PC-9 (cell line): ENCODE measurements at regions not wholly inside any gene's neighbourhood (a gene's known extent, or its start where the extent isn't known, plus 50 kb on each side); places are given as distances from the start of the nearest gene placed in this dataset.

Experiments
- BruUV-seq: library from RNA; stranded (reverse); fragments of 400-500 nt; replicated peaks from 2 replicates; lab custom pipeline; 2021; lab: Mats Ljungman, UMichigan
- CTCF ChIA-PET: fragments of 300-600 bp; sonication (Branson Sonifier 250); formaldehyde crosslinking; loops from one replicate; lab custom pipeline; 2022; ENCODE audit warnings: antibody characterized with exemption; lab: Charles Lee
- POLR2A ChIA-PET: fragments of 300-600 bp; sonication (Branson Sonifier 250); formaldehyde crosslinking; loops from one replicate; lab custom pipeline; 2022; ENCODE audit warnings: antibody characterized with exemption; ENCODE audit not compliant: unreplicated experiment; lab: Charles Lee
- DNase-seq, 2 experiments: peaks; one replicate each; pipeline versions ENCODE4 v3.0.0 to v3.0.0-alpha.2; 2015 to 2022; ENCODE audit warnings: mixed read lengths in 1 of 2
- H2AFZ ChIP-seq: fragments of 200-600 bp; sonication (generic); 2 replicates; pipeline ENCODE4 v1.8.1; 2017; ENCODE audit warnings: antibody characterized with exemption
- H3F3A ChIP-seq: fragments of 200-600 bp; sonication (generic); 2 replicates; pipeline ENCODE4 v1.8.1; 2017; ENCODE audit warnings: antibody characterized with exemption, mild to moderate bottlenecking, low read depth; ENCODE audit not compliant: insufficient read depth
- H3K27ac ChIP-seq: fragments of 200-600 bp; sonication (generic); 2 replicates; pipeline ENCODE4 v1.6.1; 2016; ENCODE audit warnings: mixed run types
- H3K27me3 ChIP-seq: fragments of 200-600 bp; sonication (generic); 2 replicates; pipeline ENCODE4 v1.6.1; 2016; ENCODE audit warnings: low read depth, mixed run types; ENCODE audit not compliant: insufficient read depth
- H3K36me3 ChIP-seq: fragments of 200-600 bp; sonication (generic); 2 replicates; pipeline ENCODE4 v1.6.1; 2016; ENCODE audit warnings: low read depth, mixed run types
- H3K4me1 ChIP-seq: fragments of 200-600 bp; sonication (generic); replicated peaks from 2 replicates; pipeline ENCODE4 v1.6.1; 2016; ENCODE audit warnings: mixed run types; ENCODE audit not compliant: insufficient read depth
- H3K4me2 ChIP-seq: fragments of 200-600 bp; sonication (generic); 2 replicates; pipeline ENCODE4 v1.6.1; 2017; ENCODE audit warnings: mixed run types
- H3K4me3 ChIP-seq: fragments of 200-600 bp; sonication (generic); 2 replicates; pipeline ENCODE4 v1.6.1; 2016; ENCODE audit warnings: mixed run types
- H3K79me2 ChIP-seq: fragments of 200-600 bp; sonication (generic); 2 replicates; pipeline ENCODE4 v1.6.1; 2017; ENCODE audit warnings: low read depth, mixed run types
- H3K9me2 ChIP-seq: fragments of 200-600 bp; sonication (generic); 2 replicates; pipeline ENCODE4 v1.8.1; 2017; ENCODE audit warnings: mild to moderate bottlenecking; ENCODE audit not compliant: insufficient read depth
- H3K9me3 ChIP-seq: fragments of 200-600 bp; sonication (generic); 2 replicates; pipeline ENCODE4 v1.8.1; 2016; ENCODE audit warnings: low read depth; ENCODE audit not compliant: insufficient read depth
- H4K20me1 ChIP-seq: fragments of 200-600 bp; sonication (generic); 2 replicates; pipeline ENCODE4 v1.8.1; 2017; ENCODE audit not compliant: insufficient read depth
- EZH2 ChIP-seq: fragments of 200-600 bp; sonication (generic); IDR thresholded peaks from 2 replicates; pipeline ENCODE4 v1.8.0; 2017; ENCODE audit warnings: antibody characterized with exemption, low read depth
- intact Hi-C: fragments of 100-400 bp; cut with micrococcal nuclease; formaldehyde crosslinking; loops from one replicate; pipeline ENCODE4 v1.10.0; 2022; ENCODE audit not compliant: unreplicated experiment
- TF ChIP-seq, protein P1 (sequence below): fragments of 200-600 bp; sonication (generic); conservative IDR thresholded peaks from 2 replicates; pipeline ENCODE4 v1.6.1; 2017; ENCODE audit warnings: mixed run types, antibody characterized with exemption, mild to moderate bottlenecking, moderate library complexity

DNA sequence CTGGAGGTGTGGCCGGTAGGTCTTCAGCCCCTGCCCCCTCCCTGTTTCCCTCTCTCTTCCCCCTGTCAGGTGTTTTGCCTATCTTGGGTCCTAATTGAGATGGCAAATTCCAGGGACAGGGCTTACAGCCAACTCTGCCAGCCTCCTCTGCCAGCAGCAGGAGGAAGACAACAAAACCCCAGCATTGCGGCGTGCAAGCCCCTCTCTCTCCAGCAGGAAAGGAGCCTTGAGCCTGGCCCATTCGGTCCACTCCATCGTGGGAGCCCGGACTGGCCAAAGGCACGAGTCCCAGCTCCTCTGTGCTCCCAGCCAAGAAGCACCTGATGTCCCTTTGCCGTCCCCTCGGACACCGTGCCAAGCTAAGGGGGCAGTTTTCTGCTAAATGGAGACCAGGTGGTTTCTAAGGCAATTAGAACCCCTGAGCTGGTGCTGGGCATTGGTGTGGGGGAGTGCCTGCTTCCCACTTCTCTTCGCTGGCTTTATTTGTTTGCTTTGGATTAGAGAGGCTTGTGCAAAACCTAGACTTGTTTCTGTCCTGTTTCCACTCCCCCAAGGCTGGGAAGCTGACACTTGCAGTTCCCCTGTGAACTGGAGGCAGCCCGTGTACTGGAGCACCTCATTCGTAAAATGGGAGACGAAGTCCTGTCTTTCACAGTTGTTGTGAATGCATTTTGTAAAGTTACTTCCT is 57.1 kb upstream of the LHX5 start:
- ChIA-PET POLR2A (no interaction called here), CTCF (no interaction called here)
- DNase-seq: no peak
- no TSS peak for BruUV-seq
- Histone ChIP-seq H3K4me2 (no peak overlapping the region), H3K27ac (no peak overlapping the region), H3K9me2 (no peaks in the 10 kb centered on the region), H3K79me2 (no peaks in the 10 kb centered on the region), H3K27me3 (peaks cover 32% of the 10 kb centered on the region; the same call in 1 of the 2 replicates), H3F3A (no peaks in the 10 kb centered on the region), H2AFZ (no peak overlapping the region), H3K36me3 (no peaks in the 10 kb centered on the region), H4K20me1 (no peaks in the 10 kb centered on the region; the same call in 1 of the 2 replicates), H3K4me3 (no peak overlapping the region), H3K9me3 (no peaks in the 10 kb centered on the region), H3K4me1 (no peaks in the 10 kb centered on the region)
- no peak for TF ChIP-seq EZH2
- TF ChIP-seq, protein P1, sequence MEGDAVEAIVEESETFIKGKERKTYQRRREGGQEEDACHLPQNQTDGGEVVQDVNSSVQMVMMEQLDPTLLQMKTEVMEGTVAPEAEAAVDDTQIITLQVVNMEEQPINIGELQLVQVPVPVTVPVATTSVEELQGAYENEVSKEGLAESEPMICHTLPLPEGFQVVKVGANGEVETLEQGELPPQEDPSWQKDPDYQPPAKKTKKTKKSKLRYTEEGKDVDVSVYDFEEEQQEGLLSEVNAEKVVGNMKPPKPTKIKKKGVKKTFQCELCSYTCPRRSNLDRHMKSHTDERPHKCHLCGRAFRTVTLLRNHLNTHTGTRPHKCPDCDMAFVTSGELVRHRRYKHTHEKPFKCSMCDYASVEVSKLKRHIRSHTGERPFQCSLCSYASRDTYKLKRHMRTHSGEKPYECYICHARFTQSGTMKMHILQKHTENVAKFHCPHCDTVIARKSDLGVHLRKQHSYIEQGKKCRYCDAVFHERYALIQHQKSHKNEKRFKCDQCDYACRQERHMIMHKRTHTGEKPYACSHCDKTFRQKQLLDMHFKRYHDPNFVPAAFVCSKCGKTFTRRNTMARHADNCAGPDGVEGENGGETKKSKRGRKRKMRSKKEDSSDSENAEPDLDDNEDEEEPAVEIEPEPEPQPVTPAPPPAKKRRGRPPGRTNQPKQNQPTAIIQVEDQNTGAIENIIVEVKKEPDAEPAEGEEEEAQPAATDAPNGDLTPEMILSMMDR: no peak
- intact Hi-C loops: no loop called here

DNA sequence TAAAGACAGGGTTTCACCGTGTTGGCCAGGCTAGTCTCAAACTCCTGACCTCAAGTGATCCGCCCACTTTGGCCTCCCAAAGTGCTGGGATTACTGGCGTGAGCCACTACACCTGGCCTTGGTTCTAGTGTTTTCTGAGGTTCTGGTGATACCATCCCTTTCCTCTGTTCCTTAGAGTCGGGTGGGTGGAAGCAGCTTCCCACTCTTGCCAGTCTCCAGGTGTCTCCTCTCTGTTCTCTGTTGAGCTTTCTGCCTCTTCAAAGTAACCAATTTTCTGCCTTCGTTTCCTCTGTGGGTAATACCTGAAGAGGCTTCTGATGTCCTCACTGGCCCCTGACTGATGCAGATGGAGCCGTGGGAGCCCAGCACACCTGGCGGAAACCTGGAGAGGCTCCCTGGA is 53.4 kb upstream of the LHX5 start:
- intact Hi-C loops: no loop called here
- no TSS peak for BruUV-seq
- no peaks in the 10 kb centered on the region for H3K9me3 ChIP-seq
- H3K27me3 ChIP-seq: peaks cover 57% of the 10 kb centered on the region
- no peaks in the 10 kb centered on the region for H3K4me1 ChIP-seq
- TF ChIP-seq, protein P1: no peak
- no peak for TF ChIP-seq EZH2
- no peaks in the 10 kb centered on the region for H3K79me2 ChIP-seq
- no peak overlapping the region for H3K4me2 ChIP-seq
- DNase-seq: no peak
- no peaks in the 10 kb centered on the region; the same call in 1 of the 2 replicates for H4K20me1 ChIP-seq
- H3K9me2 ChIP-seq: no peaks in the 10 kb centered on the region
- H2AFZ ChIP-seq: no peak overlapping the region
- no peak overlapping the region for H3K4me3 ChIP-seq
- ChIA-PET CTCF (no interaction called here), POLR2A (no interaction called here)
- no peak overlapping the region for H3K27ac ChIP-seq
- H3F3A ChIP-seq: no peaks in the 10 kb centered on the region
- no peaks in the 10 kb centered on the region for H3K36me3 ChIP-seq

DNA sequence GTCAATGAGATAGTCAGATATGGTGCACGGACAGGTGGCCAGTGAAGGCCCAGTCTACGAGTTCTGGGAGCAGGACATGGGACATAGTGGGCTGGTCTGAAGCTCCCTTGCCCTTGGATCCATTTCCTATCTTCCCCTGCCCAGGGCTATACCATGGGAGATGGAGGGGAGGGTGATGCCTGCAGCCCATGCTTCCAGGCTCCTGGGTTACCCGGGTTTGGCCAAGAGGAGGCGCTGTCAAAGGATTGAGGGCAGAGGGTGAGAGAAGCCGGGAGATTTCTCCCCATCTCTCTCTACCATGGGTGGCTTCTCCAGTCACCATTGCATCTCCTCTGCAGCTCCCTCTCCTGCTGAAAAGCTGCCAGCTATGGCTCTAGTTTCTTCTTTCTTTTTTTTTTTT is 52.8 kb upstream of the LHX5 start:
- H3K27ac ChIP-seq: no peak overlapping the region
- no peaks in the 10 kb centered on the region; the same call in 1 of the 2 replicates for H4K20me1 ChIP-seq
- no TSS peak for BruUV-seq
- DNase-seq: no peak
- H2AFZ ChIP-seq: no peak overlapping the region
- no peaks in the 10 kb centered on the region for H3F3A ChIP-seq
- intact Hi-C loops: no loop called here
- no peak for TF ChIP-seq EZH2
- TF ChIP-seq, protein P1: no peak
- no peaks in the 10 kb centered on the region for H3K4me1 ChIP-seq
- H3K9me2 ChIP-seq: no peaks in the 10 kb centered on the region
- no peaks in the 10 kb centered on the region for H3K36me3 ChIP-seq
- ChIA-PET CTCF (no interaction called here), POLR2A (no interaction called here)
- H3K27me3 ChIP-seq: peaks cover 60% of the 10 kb centered on the region
- no peaks in the 10 kb centered on the region for H3K9me3 ChIP-seq
- no peaks in the 10 kb centered on the region for H3K79me2 ChIP-seq
- H3K4me3 ChIP-seq: no peak overlapping the region
- H3K4me2 ChIP-seq: no peak overlapping the region
